Glomerular visceral epithelial cell (primary cell): ENCODE measurements at regions not wholly inside any gene's neighbourhood (a gene's known extent, or its start where the extent isn't known, plus 50 kb on each side); places are given as distances from the start of the nearest gene placed in this dataset.
"Not testable (repeated sequence)": the region's sequence is repeated elsewhere in the genome, so short reads cannot be mapped to it uniquely, and the experiment has no call there.

Source experiments
- DNase-seq: peaks from one replicate; pipeline ENCODE4 v3.0.0-alpha.2; 2016; ENCODE audit errors: extremely low spot score

GRCh38 chr3:159371961-159372360 is 570.1 kb downstream of the MFSD1 start:
- DNase-seq, result no peak

GRCh38 chr3:159378396-159379194 is 576.7 kb downstream of the MFSD1 start:
- no peak for DNase-seq

GRCh38 chr3:159380891-159381290 is 579.0 kb downstream of the MFSD1 start:
- DNase-seq, result no peak

- no peak for DNase-seq
These were observed 588.9 kb downstream of the MFSD1 start for GRCh38 chr3:159390656-159391212.

- DNase-seq, result not testable (repeated sequence)
These were observed 591.0 kb upstream of the IL12A start for GRCh38 chr3:159397683-159398082.

GRCh38 chr3:159401069-159401468 is 587.6 kb upstream of the IL12A start:
- DNase-seq, result no peak

GRCh38 chr3:159409711-159410110 is 578.9 kb upstream of the IL12A start:
- not testable (repeated sequence) for DNase-seq

- no peak for DNase-seq
These were observed 575.3 kb upstream of the IL12A start for GRCh38 chr3:159413319-159413718.

- DNase-seq, result no peak
These were observed 571.8 kb upstream of the IL12A start for GRCh38 chr3:159416856-159417255.

GRCh38 chr3:159417761-159418160 is 570.9 kb upstream of the IL12A start:
- DNase-seq, result no peak

- DNase-seq, result peak; percentile 62
These were observed 569.8 kb upstream of the IL12A start for GRCh38 chr3:159418571-159419526.

- DNase-seq, result no peak
These were observed 558.9 kb upstream of the IL12A start for GRCh38 chr3:159429702-159430101.

- DNase-seq, result no peak
These were observed 555.8 kb upstream of the IL12A start for GRCh38 chr3:159432682-159433340.

GRCh38 chr3:159439346-159439745 is 549.3 kb upstream of the IL12A start:
- no peak for DNase-seq

GRCh38 chr3:159441279-159441678 is 547.4 kb upstream of the IL12A start:
- no peak for DNase-seq

GRCh38 chr3:159443266-159443665 is 545.4 kb upstream of the IL12A start:
- peak; percentile 11 for DNase-seq

GRCh38 chr3:159447841-159448240 is 540.8 kb upstream of the IL12A start:
- DNase-seq, result no peak

- no peak for DNase-seq
These were observed 539.7 kb upstream of the IL12A start for GRCh38 chr3:159448902-159449301.

GRCh38 chr3:159451067-159451466 is 537.6 kb upstream of the IL12A start:
- no peak for DNase-seq

- DNase-seq, result no peak
These were observed 537.2 kb upstream of the IL12A start for GRCh38 chr3:159451482-159451881.

- no peak for DNase-seq
These were observed 535.6 kb upstream of the IL12A start for GRCh38 chr3:159453036-159453435.

- DNase-seq, result no peak
These were observed 534.7 kb upstream of the IL12A start for GRCh38 chr3:159453945-159454344.
